WERI-Rb-1 (cell line): ENCODE measurements at regions not wholly inside any gene's neighbourhood (a gene's known extent, or its start where the extent isn't known, plus 50 kb on each side); places are given as distances from the start of the nearest gene placed in this dataset.

ENCODE experiments used
- DNase-seq: peaks from one replicate; pipeline ENCODE4 v3.0.0-alpha.2; 2020
- H3K27ac ChIP-seq: fragments of 250-450 bp; sonication (Bioruptor Pico); 2 replicates; pipeline ENCODE4 v1.5.1; 2020; ENCODE audit warnings: mild to moderate bottlenecking, moderate library complexity
- H3K27me3 ChIP-seq: fragments of 250-450 bp; sonication (Bioruptor Pico); 2 replicates; pipeline ENCODE4 v1.5.1; 2021; ENCODE audit warnings: mild to moderate bottlenecking, low read depth, moderate library complexity; ENCODE audit not compliant: insufficient read depth, severe bottlenecking
- H3K36me3 ChIP-seq: fragments of 250-450 bp; sonication (Bioruptor Pico); 2 replicates; pipeline ENCODE4 v1.5.1; 2020; ENCODE audit warnings: mild to moderate bottlenecking, moderate library complexity
- H3K4me3 ChIP-seq: 2 replicates; pipeline ENCODE4 v1.5.1; 2011; ENCODE audit warnings: low read depth, mild to moderate bottlenecking, control low read depth, low read length
- H3K9me3 ChIP-seq: fragments of 250-450 bp; sonication (Bioruptor Pico); 2 replicates; pipeline ENCODE4 v1.5.1; 2021; ENCODE audit warnings: mild to moderate bottlenecking, moderate library complexity; ENCODE audit not compliant: severe bottlenecking
- TF ChIP-seq, protein P1 (sequence below): IDR thresholded peaks from 2 replicates; pipeline ENCODE4 v1.5.1; 2011; ENCODE audit warnings: low read depth, mild to moderate bottlenecking, control low read depth, inconsistent platforms, low read length

DNA sequence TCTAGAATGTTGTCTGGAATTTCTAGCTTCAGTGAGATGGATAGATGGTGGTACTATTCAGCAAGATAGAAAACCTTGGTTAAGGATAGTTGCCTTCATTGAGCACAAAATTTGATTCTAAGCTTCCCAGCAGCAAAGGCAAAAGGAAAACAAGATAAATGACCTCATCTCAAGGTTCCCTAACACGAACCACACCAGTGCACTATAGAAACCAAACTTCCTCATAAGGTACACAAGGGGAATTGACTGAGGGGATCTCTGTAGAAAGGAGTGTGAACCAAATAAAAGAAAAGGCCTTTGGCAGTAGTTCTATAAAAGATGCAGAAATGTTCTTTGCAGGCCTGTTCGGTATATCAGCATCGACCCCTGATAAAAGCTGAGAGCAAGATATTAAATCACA, 288.9 kb downstream of the SHQ1 start:
- Histone ChIP-seq H3K36me3 (no peaks in the 10 kb centered on the region), H3K4me3 (no peak overlapping the region), H3K27me3 (no peaks in the 10 kb centered on the region), H3K27ac (no peak overlapping the region), H3K9me3 (peaks cover 16% of the 10 kb centered on the region)
- DNase-seq: no peak
- TF ChIP-seq, protein P1, sequence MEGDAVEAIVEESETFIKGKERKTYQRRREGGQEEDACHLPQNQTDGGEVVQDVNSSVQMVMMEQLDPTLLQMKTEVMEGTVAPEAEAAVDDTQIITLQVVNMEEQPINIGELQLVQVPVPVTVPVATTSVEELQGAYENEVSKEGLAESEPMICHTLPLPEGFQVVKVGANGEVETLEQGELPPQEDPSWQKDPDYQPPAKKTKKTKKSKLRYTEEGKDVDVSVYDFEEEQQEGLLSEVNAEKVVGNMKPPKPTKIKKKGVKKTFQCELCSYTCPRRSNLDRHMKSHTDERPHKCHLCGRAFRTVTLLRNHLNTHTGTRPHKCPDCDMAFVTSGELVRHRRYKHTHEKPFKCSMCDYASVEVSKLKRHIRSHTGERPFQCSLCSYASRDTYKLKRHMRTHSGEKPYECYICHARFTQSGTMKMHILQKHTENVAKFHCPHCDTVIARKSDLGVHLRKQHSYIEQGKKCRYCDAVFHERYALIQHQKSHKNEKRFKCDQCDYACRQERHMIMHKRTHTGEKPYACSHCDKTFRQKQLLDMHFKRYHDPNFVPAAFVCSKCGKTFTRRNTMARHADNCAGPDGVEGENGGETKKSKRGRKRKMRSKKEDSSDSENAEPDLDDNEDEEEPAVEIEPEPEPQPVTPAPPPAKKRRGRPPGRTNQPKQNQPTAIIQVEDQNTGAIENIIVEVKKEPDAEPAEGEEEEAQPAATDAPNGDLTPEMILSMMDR: no peak

DNA sequence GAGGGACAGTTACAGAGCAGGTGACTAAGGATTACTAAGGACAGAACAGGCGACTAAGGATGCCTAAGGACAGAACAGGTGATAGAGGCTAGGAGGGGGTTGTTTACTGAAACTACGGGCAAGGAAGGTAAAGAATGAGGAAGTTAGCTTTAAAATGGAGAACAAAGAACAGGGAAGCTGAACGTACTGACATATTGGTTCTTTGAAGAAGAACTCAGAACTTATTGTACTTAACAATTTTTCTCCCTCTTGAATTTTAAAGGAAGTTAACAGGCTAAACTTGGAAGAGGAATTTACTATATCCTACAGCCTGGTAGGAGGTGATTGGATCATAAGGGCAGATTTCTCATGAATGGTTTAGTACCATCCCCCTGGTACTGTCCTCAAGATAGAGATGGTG, 290.2 kb downstream of the SHQ1 start:
- Histone ChIP-seq H3K9me3 (peaks cover 16% of the 10 kb centered on the region), H3K4me3 (no peak overlapping the region), H3K27me3 (no peaks in the 10 kb centered on the region), H3K27ac (no peak overlapping the region), H3K36me3 (no peaks in the 10 kb centered on the region)
- TF ChIP-seq, protein P1: no peak
- DNase-seq: no peak

DNA sequence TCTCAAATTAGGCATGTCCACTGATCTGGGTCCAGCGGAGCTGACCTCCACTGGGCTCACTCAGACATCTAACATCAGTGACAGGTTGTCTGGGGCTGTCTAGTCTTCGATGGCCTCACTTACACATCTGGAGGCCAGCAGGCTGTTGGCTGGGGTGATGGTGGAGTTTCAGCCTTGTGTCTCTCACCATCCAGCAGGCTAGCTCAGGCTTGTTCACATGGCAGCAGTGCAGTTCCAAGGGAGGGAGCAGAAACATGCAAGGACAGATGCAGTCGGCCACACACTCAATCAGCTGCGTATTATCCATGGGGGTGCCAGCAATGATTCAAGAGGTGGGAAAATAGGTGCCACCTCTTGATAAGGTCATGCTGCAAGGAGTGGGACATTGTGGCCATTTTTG, 292.5 kb downstream of the SHQ1 start:
- H3K4me3 ChIP-seq: no peak overlapping the region
- peaks cover 6% of the 10 kb centered on the region for H3K9me3 ChIP-seq
- TF ChIP-seq, protein P1: no peak
- no peaks in the 10 kb centered on the region for H3K36me3 ChIP-seq
- DNase-seq: no peak
- no peaks in the 10 kb centered on the region for H3K27me3 ChIP-seq
- H3K27ac ChIP-seq: no peak overlapping the region

DNA sequence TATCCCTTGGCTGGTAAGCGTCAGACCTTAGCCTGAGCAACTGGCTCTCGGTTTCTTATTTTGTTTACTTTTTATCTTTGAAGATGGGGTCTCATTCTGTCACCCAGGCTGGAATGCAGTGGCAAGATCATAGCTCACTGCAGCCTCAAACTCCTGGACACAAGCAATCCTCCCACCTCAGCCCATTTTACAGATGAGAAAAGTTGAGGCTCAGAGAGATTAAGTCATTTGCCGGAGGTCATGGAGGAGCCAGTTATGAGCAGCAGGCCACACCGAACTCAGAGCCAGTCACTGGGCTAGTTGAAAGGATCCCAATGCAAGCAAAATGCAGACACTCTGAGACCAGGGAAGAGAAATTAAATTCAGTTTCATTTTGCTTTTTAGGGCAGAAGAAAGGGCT, 293.6 kb downstream of the SHQ1 start:
- Histone ChIP-seq H3K36me3 (no peaks in the 10 kb centered on the region), H3K27me3 (no peaks in the 10 kb centered on the region), H3K4me3 (no peak overlapping the region), H3K27ac (no peak overlapping the region), H3K9me3 (peaks cover 6% of the 10 kb centered on the region)
- TF ChIP-seq, protein P1: no peak
- DNase-seq: no peak

DNA sequence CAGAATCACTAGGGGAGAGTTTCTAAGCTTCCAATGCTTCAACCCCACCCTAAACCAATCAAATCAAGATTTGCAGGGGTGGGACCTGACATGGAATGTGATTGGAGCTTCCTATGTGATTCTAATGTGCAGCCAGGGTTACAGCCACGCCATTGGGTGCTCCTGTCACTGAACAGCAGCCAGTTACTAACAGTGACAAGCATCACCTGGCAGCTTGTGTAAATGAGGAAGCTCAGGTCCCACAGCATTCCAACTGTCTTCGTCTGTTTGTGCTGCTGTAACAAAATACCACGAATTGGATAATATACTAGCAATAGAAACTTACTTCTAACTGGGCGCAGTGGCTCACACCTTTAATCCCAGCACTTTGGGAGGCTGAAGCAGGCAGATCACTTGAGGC, 294.9 kb downstream of the SHQ1 start:
- Histone ChIP-seq H3K27ac (no peak overlapping the region), H3K9me3 (peaks cover 3% of the 10 kb centered on the region)

More for the DNA sequence above, 294.9 kb downstream of the SHQ1 start:
- H3K27me3 ChIP-seq: no peaks in the 10 kb centered on the region
- H3K36me3 ChIP-seq: no peaks in the 10 kb centered on the region
- TF ChIP-seq, protein P1: no peak
- DNase-seq: no peak
- H3K4me3 ChIP-seq: no peak overlapping the region
